Psoas muscle (tissue), 7 donors: ENCODE measurements at regions not wholly inside any gene's neighbourhood (a gene's known extent, or its start where the extent isn't known, plus 50 kb on each side); places are given as distances from the start of the nearest gene placed in this dataset.

Source experiments
- ATAC-seq, 4 donors: fragments of 200-7000 bp; cut with Tn5 transposase; one replicate each; pipeline ENCODE4 v1.9.1; 2020; ENCODE audit warnings: moderate library complexity in 3 of 4, mild to moderate bottlenecking in 2 of 4
- DNase-seq, 2 donors: peaks; one replicate each; pipeline ENCODE4 v3.0.0-alpha.2; 2020
- H3K27ac ChIP-seq: fragments of 200-600 bp; one replicate; pipeline ENCODE4 v1.8.0; 2022
- H3K27me3 ChIP-seq, 3 donors: fragments of 200-600 bp in 1 of 3; one replicate each; pipeline versions ENCODE4 v1.6.1 to v1.8.0; 2013 to 2022; ENCODE audit warnings: low read length in 2 of 3, mild to moderate bottlenecking in 2 of 3, moderate library complexity in 1 of 3; ENCODE audit not compliant: insufficient read depth in 3 of 3
- H3K36me3 ChIP-seq, 2 donors: fragments of 200-600 bp in 1 of 2; one replicate each; pipeline versions ENCODE4 v1.6.1 to v1.8.0; 2013 to 2022; ENCODE audit warnings: low read depth in 1 of 2, mild to moderate bottlenecking in 1 of 2, moderate library complexity in 1 of 2; ENCODE audit not compliant: insufficient read depth in 1 of 2
- H3K4me1 ChIP-seq: fragments of 200-600 bp; one replicate; pipeline ENCODE4 v1.8.0; 2022
- H3K4me3 ChIP-seq: fragments of 200-600 bp; one replicate; pipeline ENCODE4 v1.8.0; 2022; ENCODE audit warnings: mild to moderate bottlenecking
- H3K9me3 ChIP-seq: fragments of 200-600 bp; one replicate; pipeline ENCODE4 v1.8.0; 2022
- CTCF ChIP-seq: fragments of 200-600 bp; IDR thresholded peaks from one replicate; pipeline ENCODE4 v1.8.0; 2022; ENCODE audit warnings: antibody characterized with exemption
- WGBS, 3 donors: extraction: QIAGEN DNeasy Blood & Tissue Kit; methylation state at CpG; one replicate each; pipeline versions ENCODE4 v1.1.6 to v1.1.7; 2013; 5-methylcytosine and 5-hydroxymethylcytosine counted together
- intact Hi-C, 2 donors: fragments of 100-400 bp; cut with DNase I; formaldehyde crosslinking; loops; one replicate each; pipeline versions ENCODE4 v1.11.0 to v1.14.2; 2022
- donor health status: healthy with polysubstance abuse.
- donor health status: DM: no; HTN: no; CAD: no; lungs with moderate emphysema.
- donor health status: Bipolar disorder and iron deficiency.
- donor health status: healthy.
- donor health status: DM: yes; HTN: yes; CAD: no.
- donor health status: DM: no; HTN: no; CAD: no.
- donor health status: DM: yes; HTN: yes; CAD: no.

- DNase-seq, result no peak
- 71 to 77% (median 71%) methylated on average over 2 of the region's 2 CpGs for WGBS, 3 donors
Observed at GRCh38 chr3:137554242-137554641, 209.9 kb upstream of the SOX14 start.

DNA sequence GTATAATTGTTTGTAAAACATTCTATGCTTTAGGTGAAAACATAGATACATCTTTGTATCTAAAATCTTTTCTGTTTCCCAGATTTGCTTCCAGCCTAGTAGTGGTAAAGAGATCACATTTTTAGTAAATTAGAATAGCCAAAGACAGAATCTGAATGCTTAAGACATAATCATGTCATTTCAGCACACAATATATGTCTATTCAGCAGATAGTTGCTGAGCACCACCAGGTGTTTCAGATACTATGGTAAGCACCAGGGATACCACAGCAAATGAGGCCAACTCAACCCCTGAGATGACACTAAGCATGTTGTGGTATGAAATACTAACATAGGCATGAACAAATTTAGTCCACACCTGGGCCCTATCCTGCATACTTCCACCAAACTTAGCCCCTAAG, 195.2 kb upstream of the SOX14 start:
- Histone ChIP-seq H3K27me3 (no peaks in the 10 kb centered on the region), H3K9me3 (no peaks in the 10 kb centered on the region), H3K36me3 (no peaks in the 10 kb centered on the region), H3K4me1 (no peaks in the 10 kb centered on the region), H3K4me3 (no peak overlapping the region), H3K27ac (no peak overlapping the region)
- DNase-seq (no peak), ATAC-seq (no peak)
- intact Hi-C loops, result no loop called here
- TF ChIP-seq CTCF, result no peak

More at GRCh38 chr3:137554242-137554641, 209.9 kb upstream of the SOX14 start:
- intact Hi-C loops, result no loop called here
- Histone ChIP-seq H3K9me3 (no peaks in the 10 kb centered on the region), H3K4me3 (no peak overlapping the region), H3K4me1 (no peaks in the 10 kb centered on the region), H3K27me3 (no peaks in the 10 kb centered on the region), H3K27ac (no peak overlapping the region), H3K36me3 (no peaks in the 10 kb centered on the region)
- TF ChIP-seq CTCF, result no peak
- no peak for ATAC-seq

- no peak overlapping the region for H3K4me3 ChIP-seq
- intact Hi-C loops, result no loop called here
- no peak for ATAC-seq
Observed at GRCh38 chr3:137572931-137573330, 191.2 kb upstream of the SOX14 start.

GRCh38 chr3:137582484-137582883, 181.6 kb upstream of the SOX14 start:
- ATAC-seq, result no peak
- H3K27me3 ChIP-seq, result no peaks in the 10 kb centered on the region
- H3K36me3 ChIP-seq, result no peaks in the 10 kb centered on the region
- H3K27ac ChIP-seq, result no peak overlapping the region
- no peak for DNase-seq
- intact Hi-C loops, result no loop called here
- H3K4me3 ChIP-seq, result no peak overlapping the region
- H3K4me1 ChIP-seq, result no peaks in the 10 kb centered on the region
- no peaks in the 10 kb centered on the region for H3K9me3 ChIP-seq
- whole genome bisulfite sequencing, 3 donors, result 35 to 73% (median 48%) methylated on average over 1 of the region's 1 CpG
- TF ChIP-seq CTCF, result no peak

More at GRCh38 chr3:137572931-137573330, 191.2 kb upstream of the SOX14 start:
- DNase-seq, result no peak
- H3K4me1 ChIP-seq, result no peaks in the 10 kb centered on the region
- H3K27me3 ChIP-seq, result no peaks in the 10 kb centered on the region
- no peaks in the 10 kb centered on the region for H3K9me3 ChIP-seq
- TF ChIP-seq CTCF, result no peak
- H3K36me3 ChIP-seq, result no peaks in the 10 kb centered on the region
- no peak overlapping the region for H3K27ac ChIP-seq
- 50 to 63% (median 62%) methylated on average over 3 of the region's 3 CpGs for WGBS, 3 donors

- TF ChIP-seq CTCF, result no peak
Observed at GRCh38 chr3:137583256-137583655, 180.9 kb upstream of the SOX14 start.

More at GRCh38 chr3:137583256-137583655, 180.9 kb upstream of the SOX14 start:
- ATAC-seq (no peak), DNase-seq (no peak)
- Histone ChIP-seq H3K9me3 (no peaks in the 10 kb centered on the region), H3K4me3 (no peak overlapping the region), H3K27me3 (no peaks in the 10 kb centered on the region), H3K27ac (no peak overlapping the region), H3K36me3 (no peaks in the 10 kb centered on the region), H3K4me1 (no peaks in the 10 kb centered on the region)
- 80 to 84% (median 81%) methylated on average over 2 of the region's 2 CpGs for WGBS, 3 donors
- intact Hi-C loops, result no loop called here
